GM10266 (cell line): ENCODE measurements at regions not wholly inside any gene's neighbourhood (a gene's known extent, or its start where the extent isn't known, plus 50 kb on each side); places are given as distances from the start of the nearest gene placed in this dataset.

Experiments
- DNase-seq: peaks from one replicate; pipeline ENCODE4 v3.0.0; 2012; ENCODE audit errors: extremely low spot score
- TF ChIP-seq, protein P1 (sequence below): IDR thresholded peaks from 2 replicates; pipeline ENCODE4 v1.5.1; 2012; ENCODE audit warnings: mild to moderate bottlenecking, low read depth; ENCODE audit not compliant: control insufficient read depth, insufficient read depth; ENCODE audit errors: missing control alignments

DNA sequence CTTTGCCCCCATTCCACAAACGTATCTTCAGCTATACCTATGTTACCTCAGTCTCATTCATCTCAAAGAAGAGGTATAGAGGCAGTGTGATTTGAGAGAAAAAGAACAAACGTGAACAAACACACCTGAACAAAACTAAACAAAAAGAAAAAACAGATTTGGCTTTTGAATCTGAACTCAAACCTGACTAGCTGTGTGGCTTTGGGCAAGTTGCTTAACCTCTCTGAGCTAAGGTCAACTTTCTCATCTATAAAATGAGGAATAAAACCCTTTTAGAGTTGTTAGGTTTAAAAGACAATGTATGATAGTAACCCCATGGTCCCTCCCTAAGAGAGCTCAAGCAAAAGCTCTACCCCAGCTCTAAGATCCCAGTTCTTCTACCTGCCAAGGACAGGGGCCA is 73.5 kb downstream of the ZNF648 start:
- DNase-seq = no peak
- TF ChIP-seq, protein P1, sequence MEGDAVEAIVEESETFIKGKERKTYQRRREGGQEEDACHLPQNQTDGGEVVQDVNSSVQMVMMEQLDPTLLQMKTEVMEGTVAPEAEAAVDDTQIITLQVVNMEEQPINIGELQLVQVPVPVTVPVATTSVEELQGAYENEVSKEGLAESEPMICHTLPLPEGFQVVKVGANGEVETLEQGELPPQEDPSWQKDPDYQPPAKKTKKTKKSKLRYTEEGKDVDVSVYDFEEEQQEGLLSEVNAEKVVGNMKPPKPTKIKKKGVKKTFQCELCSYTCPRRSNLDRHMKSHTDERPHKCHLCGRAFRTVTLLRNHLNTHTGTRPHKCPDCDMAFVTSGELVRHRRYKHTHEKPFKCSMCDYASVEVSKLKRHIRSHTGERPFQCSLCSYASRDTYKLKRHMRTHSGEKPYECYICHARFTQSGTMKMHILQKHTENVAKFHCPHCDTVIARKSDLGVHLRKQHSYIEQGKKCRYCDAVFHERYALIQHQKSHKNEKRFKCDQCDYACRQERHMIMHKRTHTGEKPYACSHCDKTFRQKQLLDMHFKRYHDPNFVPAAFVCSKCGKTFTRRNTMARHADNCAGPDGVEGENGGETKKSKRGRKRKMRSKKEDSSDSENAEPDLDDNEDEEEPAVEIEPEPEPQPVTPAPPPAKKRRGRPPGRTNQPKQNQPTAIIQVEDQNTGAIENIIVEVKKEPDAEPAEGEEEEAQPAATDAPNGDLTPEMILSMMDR = no peak

DNA sequence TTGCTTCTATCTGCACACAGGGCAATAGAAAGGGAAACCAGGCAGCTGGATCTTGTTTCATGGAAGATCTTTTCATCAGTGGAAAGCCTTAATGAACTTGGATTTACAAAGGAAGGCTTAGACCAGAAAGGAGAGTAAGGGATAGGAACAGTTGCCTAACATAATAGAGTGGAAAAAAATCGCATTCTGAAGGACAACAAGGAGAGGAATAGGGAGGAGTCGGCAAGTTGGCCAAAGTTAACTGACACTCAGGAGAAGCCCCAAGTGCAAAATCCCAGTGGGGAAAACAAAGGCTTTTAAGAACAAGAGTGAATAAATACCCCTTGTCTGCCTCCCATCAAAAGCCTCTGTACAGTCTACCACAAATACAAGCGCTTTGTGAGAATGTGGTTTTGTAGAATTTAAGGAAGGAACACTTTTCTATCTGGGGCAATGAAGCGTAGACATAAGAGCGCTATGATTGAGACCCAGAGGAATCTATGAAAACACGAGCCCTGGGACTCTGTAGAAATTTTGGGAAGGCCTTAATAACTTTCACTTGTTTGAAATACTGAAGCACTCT is 74.1 kb downstream of the ZNF648 start:
- TF ChIP-seq, protein P1 = no peak
- DNase-seq = no peak

DNA sequence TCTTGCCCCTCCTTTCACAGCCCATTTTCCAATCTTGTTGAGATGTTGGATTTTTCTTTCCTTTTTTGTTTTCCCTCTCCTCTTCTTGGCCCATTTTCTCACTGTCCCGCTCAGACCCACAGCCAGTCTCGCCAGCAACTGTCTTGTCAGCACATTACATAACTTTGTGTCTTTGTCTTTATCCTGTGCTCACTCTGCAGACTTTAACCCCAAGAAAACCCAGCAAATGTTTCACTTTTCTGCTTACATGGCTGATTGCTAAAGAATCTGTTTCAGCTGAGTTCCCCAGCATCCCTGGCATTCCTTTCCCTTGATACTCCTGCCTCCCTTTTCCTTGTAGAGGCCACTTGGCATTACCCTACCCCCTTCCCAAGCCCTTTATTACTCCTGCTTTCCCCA is 74.6 kb downstream of the ZNF648 start:
- no peak for DNase-seq
- TF ChIP-seq, protein P1 = no peak

DNA sequence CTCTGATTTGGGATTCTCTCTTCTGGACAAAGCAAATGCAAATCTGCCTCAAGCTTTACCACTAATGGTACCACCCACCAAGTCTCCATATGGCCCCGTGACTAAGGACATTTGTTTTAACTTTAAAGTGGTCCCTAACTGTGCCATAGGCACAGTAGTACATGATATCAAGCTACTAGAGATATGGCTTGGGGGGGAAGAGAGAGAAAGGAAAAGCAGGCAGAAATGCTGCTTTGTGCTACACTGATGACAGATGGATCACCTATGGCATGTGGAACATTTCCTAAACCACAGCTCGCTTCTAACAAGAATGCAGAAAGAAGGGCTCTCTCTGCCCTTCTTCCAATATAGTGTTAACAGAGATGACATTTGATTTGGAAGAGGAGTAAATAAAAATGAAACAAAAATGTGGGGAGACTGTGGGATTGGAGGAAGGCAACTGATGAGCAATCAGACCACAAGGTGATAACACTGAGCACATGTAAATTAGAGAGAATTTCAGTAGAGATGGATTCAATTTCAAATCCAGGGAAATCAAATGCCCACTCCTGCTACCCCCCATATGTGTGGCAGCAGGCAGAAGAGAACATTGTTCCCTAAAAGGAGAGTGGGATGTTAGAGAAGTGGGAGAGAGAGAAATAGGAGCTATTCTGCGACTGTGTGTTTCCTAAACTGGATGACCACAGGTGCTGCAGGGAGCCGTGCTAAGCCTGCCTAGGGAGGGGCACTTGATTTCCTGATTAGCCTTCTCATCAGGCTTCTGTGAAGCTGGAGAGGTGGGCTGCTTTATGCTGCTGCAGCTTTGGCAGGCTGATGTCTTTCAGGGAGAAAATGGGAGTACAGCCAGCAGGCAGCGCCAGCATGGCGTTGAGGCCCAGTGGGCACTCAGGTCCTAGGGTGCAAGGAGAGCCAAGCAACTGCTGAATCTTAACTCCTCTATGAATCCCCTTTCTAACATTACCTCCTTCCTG is 75.3 kb downstream of the ZNF648 start:
- no peak for DNase-seq
- TF ChIP-seq, protein P1 = no peak

- TF ChIP-seq, protein P1 = no peak
- no peak for DNase-seq
These were observed 76.2 kb downstream of the ZNF648 start for GRCh38 chr1:181985281-181985680.

GRCh38 chr1:181984006-181984405 is 77.5 kb downstream of the ZNF648 start:
- DNase-seq = no peak
- TF ChIP-seq, protein P1 = no peak

- DNase-seq = no peak
- TF ChIP-seq, protein P1 = no peak
These were observed 79.7 kb downstream of the ZNF648 start for GRCh38 chr1:181981821-181982220.
